Ishikawa (cell line): ENCODE measurements at regions not wholly inside any gene's neighbourhood (a gene's known extent, or its start where the extent isn't known, plus 50 kb on each side); places are given as distances from the start of the nearest gene placed in this dataset.

Experiments used
- CEBPB ChIP-seq: IDR thresholded peaks from 2 replicates; pipeline ENCODE4 v1.6.1; 2012
- CREB1 ChIP-seq: IDR thresholded peaks from 2 replicates; pipeline ENCODE4 v1.6.1; 2012; ENCODE audit warnings: low read depth
- EGR1 ChIP-seq: IDR thresholded peaks from 2 replicates; pipeline ENCODE4 v1.6.1; 2012
- EP300 ChIP-seq: IDR thresholded peaks from 2 replicates; pipeline ENCODE4 v1.6.1; 2012; ENCODE audit warnings: borderline replicate concordance
- FOXM1 ChIP-seq: IDR thresholded peaks from 2 replicates; pipeline ENCODE4 v1.6.1; 2012; ENCODE audit warnings: low read depth, borderline replicate concordance
- NFIC ChIP-seq: IDR thresholded peaks from 2 replicates; pipeline ENCODE4 v1.6.1; 2012
- RAD21 ChIP-seq: IDR thresholded peaks from 2 replicates; pipeline ENCODE4 v1.6.1; 2012; ENCODE audit warnings: low read depth
- TAF1 ChIP-seq: IDR thresholded peaks from 2 replicates; pipeline ENCODE4 v1.6.1; 2012; ENCODE audit warnings: low read depth, mild to moderate bottlenecking
- TCF12 ChIP-seq: IDR thresholded peaks from 2 replicates; pipeline ENCODE4 v1.6.1; 2012; ENCODE audit warnings: low read depth
- TEAD4 ChIP-seq: IDR thresholded peaks from 2 replicates; pipeline ENCODE4 v1.6.1; 2012
- YY1 ChIP-seq: IDR thresholded peaks from 2 replicates; pipeline ENCODE4 v1.6.1; 2012; ENCODE audit warnings: low read depth
- ZBTB7A ChIP-seq: IDR thresholded peaks from 2 replicates; pipeline ENCODE4 v1.6.1; 2012; ENCODE audit warnings: low read depth
- TF ChIP-seq, protein P1 (sequence below): IDR thresholded peaks from 2 replicates; pipeline ENCODE4 v1.6.1; 2012
- TF ChIP-seq, protein P2 (sequence below): IDR thresholded peaks from 2 replicates; pipeline ENCODE4 v1.6.1; 2012; ENCODE audit warnings: low read depth, mild to moderate bottlenecking
- TF ChIP-seq, protein P3 (sequence below): IDR thresholded peaks from 2 replicates; pipeline ENCODE4 v1.6.1; 2012

DNA sequence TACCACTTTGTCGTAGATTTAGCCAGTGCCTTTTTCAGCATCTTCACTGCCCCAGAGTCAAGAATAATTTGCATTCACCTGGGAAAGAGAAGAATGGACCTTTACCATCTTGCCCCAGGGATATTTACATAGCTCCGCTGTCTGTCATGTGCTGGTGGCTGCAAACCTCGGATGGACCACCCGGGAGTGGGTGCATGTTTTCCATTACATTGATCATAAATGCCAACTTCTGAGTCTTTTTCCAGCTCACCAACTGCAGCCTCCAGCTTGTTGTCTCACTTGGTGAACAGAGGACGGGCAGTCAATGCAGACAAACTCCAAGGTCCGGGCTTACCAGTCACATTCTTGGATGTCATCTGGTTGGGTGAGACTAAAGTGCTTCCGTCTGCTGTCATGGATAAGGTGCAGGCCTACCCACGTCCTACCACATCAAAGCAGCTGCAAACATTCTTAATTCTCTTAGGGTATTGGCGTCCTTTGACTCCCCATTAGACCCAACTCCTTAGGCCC is 155.8 kb upstream of the APC start:
- TF ChIP-seq YY1 (no peak), CREB1 (no peak), NFIC (no peak), RAD21 (no peak), ZBTB7A (no peak), EGR1 (no peak), CEBPB (no peak), FOXM1 (no peak)
- TF ChIP-seq, protein P1, sequence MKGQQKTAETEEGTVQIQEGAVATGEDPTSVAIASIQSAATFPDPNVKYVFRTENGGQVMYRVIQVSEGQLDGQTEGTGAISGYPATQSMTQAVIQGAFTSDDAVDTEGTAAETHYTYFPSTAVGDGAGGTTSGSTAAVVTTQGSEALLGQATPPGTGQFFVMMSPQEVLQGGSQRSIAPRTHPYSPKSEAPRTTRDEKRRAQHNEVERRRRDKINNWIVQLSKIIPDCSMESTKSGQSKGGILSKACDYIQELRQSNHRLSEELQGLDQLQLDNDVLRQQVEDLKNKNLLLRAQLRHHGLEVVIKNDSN: no peak
- TF ChIP-seq, protein P2, sequence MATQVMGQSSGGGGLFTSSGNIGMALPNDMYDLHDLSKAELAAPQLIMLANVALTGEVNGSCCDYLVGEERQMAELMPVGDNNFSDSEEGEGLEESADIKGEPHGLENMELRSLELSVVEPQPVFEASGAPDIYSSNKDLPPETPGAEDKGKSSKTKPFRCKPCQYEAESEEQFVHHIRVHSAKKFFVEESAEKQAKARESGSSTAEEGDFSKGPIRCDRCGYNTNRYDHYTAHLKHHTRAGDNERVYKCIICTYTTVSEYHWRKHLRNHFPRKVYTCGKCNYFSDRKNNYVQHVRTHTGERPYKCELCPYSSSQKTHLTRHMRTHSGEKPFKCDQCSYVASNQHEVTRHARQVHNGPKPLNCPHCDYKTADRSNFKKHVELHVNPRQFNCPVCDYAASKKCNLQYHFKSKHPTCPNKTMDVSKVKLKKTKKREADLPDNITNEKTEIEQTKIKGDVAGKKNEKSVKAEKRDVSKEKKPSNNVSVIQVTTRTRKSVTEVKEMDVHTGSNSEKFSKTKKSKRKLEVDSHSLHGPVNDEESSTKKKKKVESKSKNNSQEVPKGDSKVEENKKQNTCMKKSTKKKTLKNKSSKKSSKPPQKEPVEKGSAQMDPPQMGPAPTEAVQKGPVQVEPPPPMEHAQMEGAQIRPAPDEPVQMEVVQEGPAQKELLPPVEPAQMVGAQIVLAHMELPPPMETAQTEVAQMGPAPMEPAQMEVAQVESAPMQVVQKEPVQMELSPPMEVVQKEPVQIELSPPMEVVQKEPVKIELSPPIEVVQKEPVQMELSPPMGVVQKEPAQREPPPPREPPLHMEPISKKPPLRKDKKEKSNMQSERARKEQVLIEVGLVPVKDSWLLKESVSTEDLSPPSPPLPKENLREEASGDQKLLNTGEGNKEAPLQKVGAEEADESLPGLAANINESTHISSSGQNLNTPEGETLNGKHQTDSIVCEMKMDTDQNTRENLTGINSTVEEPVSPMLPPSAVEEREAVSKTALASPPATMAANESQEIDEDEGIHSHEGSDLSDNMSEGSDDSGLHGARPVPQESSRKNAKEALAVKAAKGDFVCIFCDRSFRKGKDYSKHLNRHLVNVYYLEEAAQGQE: no peak

DNA sequence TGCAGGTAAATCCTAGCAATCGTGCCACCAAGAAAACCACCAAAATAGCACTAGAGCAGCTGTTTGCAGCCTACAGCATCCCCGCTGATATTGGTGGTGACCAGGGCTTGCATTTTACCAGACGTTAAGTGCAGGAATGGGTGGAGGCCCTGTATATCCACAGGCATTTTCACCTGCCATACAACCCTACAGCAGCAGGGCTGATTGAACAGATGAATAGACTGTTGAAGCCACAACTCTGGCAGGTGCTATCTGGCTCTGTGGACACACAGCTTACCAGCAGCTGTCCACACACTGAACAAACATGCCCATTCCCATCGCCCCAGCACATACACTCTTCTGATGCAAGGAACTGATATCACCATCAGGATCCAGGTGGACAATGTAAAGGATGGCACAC is 154.5 kb upstream of the APC start:
- TF ChIP-seq, protein P1: no peak
- TF ChIP-seq CEBPB (no peak), NFIC (no peak), RAD21 (no peak), ZBTB7A (no peak), EGR1 (no peak), CREB1 (no peak), YY1 (no peak), TAF1 (no peak), EP300 (no peak), TCF12 (no peak)
- TF ChIP-seq, protein P3, sequence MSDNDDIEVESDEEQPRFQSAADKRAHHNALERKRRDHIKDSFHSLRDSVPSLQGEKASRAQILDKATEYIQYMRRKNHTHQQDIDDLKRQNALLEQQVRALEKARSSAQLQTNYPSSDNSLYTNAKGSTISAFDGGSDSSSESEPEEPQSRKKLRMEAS: no peak

DNA sequence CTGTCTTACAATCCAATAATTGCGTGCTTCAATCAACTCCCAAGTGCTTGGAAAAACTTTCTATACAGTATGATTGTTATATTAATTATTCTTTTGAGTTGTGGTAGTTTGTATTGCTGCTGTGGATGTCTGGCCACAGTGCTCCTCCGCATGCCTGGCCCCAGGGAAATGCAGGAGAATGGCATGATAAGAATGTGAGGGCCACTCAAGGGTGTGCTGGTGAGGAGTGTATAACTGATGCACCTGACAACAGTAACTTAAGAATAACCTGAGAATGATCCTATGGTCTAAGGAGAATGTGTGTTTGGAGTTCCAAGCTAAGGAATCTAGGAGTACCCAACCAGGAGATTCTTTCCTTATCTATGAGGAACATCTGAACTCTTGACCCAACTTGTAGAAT is 152.9 kb upstream of the APC start:
- no peak for TF ChIP-seq TEAD4
- no peak for TF ChIP-seq ZBTB7A
- TF ChIP-seq TCF12: no peak
- TF ChIP-seq EP300: no peak
- TF ChIP-seq, protein P3: no peak
- TF ChIP-seq FOXM1: no peak
- TF ChIP-seq NFIC: no peak
- TF ChIP-seq CEBPB: no peak
- TF ChIP-seq RAD21: no peak

DNA sequence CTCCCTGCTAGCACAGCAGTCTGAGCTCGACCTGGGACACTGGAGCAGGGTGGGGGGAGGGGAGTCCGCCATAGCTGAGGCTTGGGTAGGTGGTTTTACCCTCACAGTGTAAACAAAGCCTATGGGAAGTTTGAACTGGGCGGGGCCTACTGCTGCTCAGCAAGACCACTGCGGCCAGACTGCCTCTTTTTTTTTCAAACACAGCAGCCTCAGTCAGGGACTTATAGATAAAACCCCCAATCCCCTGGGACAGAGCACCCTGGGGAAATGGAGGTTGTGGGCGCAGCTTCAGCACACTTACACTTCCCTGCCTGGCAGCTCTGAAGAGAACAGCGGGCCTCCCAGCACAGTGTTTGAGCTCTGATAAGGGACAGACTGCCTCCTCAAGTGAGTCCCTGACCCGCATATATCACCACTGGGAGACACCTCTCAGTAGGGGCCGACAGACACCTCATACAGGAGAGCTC is 151.1 kb upstream of the APC start:
- TF ChIP-seq NFIC (no peak), EGR1 (no peak), TEAD4 (no peak), YY1 (no peak), ZBTB7A (no peak), CREB1 (no peak), RAD21 (no peak), TCF12 (no peak), FOXM1 (no peak), CEBPB (no peak)

DNA sequence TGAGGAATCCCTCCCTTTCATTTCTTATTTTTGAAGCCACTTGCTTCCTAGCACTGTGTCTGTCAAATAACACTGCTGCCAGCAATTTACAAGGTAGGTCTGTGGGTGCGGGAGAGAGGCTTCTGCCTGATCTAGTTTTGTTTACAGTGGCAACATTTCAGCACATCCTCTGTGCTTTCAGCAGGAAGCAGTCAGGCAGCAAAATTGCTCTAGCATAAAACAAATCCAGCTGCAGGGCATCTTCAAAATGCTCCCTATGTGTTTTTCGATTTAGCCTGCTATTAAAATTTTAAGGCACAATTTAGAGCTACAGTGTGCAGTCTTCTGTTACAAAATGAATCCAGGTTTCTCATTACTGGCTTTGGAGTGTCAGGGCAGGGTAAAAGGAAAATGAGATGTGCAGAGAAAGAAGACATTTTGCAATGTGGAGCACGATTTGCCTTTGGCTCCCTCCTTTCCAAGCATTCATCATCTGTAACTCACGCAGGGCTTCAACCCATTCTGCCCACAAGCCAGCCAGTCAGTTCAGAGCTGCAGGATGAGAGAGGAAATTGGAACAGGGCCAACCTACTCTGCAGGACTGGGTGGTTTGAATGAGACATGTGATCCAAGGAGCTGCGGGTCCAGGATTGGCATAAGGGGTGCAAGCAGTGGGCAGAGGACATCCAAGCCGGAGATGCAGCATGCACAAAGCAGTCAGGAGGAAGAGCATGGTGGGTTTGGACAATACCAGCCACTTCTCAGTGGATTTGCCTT is 143.4 kb upstream of the APC start:
- no peak for TF ChIP-seq TCF12
- TF ChIP-seq ZBTB7A: no peak
- TF ChIP-seq NFIC: no peak
- TF ChIP-seq YY1: no peak
- no peak for TF ChIP-seq CREB1
- TF ChIP-seq CEBPB: no peak
- TF ChIP-seq, protein P3: no peak
- no peak for TF ChIP-seq RAD21
- TF ChIP-seq TAF1: no peak
- no peak for TF ChIP-seq TEAD4
- TF ChIP-seq EP300: no peak
- TF ChIP-seq, protein P2: no peak
- TF ChIP-seq, protein P1: no peak
- TF ChIP-seq EGR1: no peak
- TF ChIP-seq FOXM1: no peak
